ENCODE measurements at regions not wholly inside any gene's neighbourhood (a gene's known extent, or its start where the extent isn't known, plus 50 kb on each side); places are given as distances from the start of the nearest gene placed in this dataset.

GRCh38 chr7:27367179-27367932 is 124.8 kb downstream of the EVX1 start:
- H2AFZ ChIP-seq (ENCODE audit: low read length), result no peak overlapping the region
- BruUV-seq (replicated peaks), result no TSS peak
- ChIA-PET CTCF (ENCODE audit: unreplicated experiment) (no interaction called here), POLR2A (no interaction called here)
- H3K9me2 ChIP-seq (ENCODE audit: insufficient read depth, low read length), result no peaks in the 10 kb centered on the region
- no peak for DNase-seq (ENCODE audit: low spot score)
- TF ChIP-seq CTCF (conservative IDR thresholded peaks at IDR 0.05; ENCODE audit: low read length), result no peak
- TF ChIP-seq EZH2phosphoT487 (IDR thresholded peaks at IDR 0.05; ENCODE audit: borderline replicate concordance, low read depth, low read length), result no peak
- H3K4me1 ChIP-seq (ENCODE audit: insufficient read depth, low read length, poor library complexity, severe bottlenecking), result no peaks in the 10 kb centered on the region
- H3K79me2 ChIP-seq (ENCODE audit: insufficient read depth, low read depth, low read length), result no peaks in the 10 kb centered on the region
- no peaks in the 10 kb centered on the region for H4K20me1 ChIP-seq (ENCODE audit: insufficient read depth, low read length)
- no peak overlapping the region for H3K4me3 ChIP-seq (ENCODE audit: low read depth, low read length, poor library complexity, severe bottlenecking)
- intact Hi-C loops (cut with micrococcal nuclease; ENCODE audit: unreplicated experiment), result no loop called here
- no peak overlapping the region for H3K27ac ChIP-seq (ENCODE audit: low read depth, low read length, poor library complexity, severe bottlenecking)
- no peaks in the 10 kb centered on the region for H3K36me3 ChIP-seq (ENCODE audit: insufficient read depth, low read length)
- no peaks in the 10 kb centered on the region for H3K9me3 ChIP-seq (ENCODE audit: low read length)
- H3K4me2 ChIP-seq (ENCODE audit: low read length), result no peak overlapping the region

- no peaks in the 10 kb centered on the region for H4K20me1 ChIP-seq (ENCODE audit: insufficient read depth, low read length)
- DNase-seq (ENCODE audit: low spot score), result no peak
- H3K4me1 ChIP-seq (ENCODE audit: insufficient read depth, low read length, poor library complexity, severe bottlenecking), result no peaks in the 10 kb centered on the region
- H2AFZ ChIP-seq (ENCODE audit: low read length), result no peak overlapping the region
- H3K4me3 ChIP-seq (ENCODE audit: low read depth, low read length, poor library complexity, severe bottlenecking), result no peak overlapping the region
- no peak for TF ChIP-seq CTCF (conservative IDR thresholded peaks at IDR 0.05; ENCODE audit: low read length)
- intact Hi-C loops (cut with micrococcal nuclease; ENCODE audit: unreplicated experiment), result no loop called here
- H3K27ac ChIP-seq (ENCODE audit: low read depth, low read length, poor library complexity, severe bottlenecking), result no peak overlapping the region
- H3K79me2 ChIP-seq (ENCODE audit: insufficient read depth, low read depth, low read length), result no peaks in the 10 kb centered on the region
- ChIA-PET CTCF (ENCODE audit: unreplicated experiment) (no interaction called here), POLR2A (no interaction called here)
- H3K9me3 ChIP-seq (ENCODE audit: low read length), result no peaks in the 10 kb centered on the region
- no peaks in the 10 kb centered on the region for H3K9me2 ChIP-seq (ENCODE audit: insufficient read depth, low read length)
- no peak overlapping the region for H3K4me2 ChIP-seq (ENCODE audit: low read length)
- H3K36me3 ChIP-seq (ENCODE audit: insufficient read depth, low read length), result no peaks in the 10 kb centered on the region
- BruUV-seq (replicated peaks), result no TSS peak
Observed at GRCh38 chr7:27367933-27368549, 125.4 kb downstream of the EVX1 start.
